ENCODE measurements at regions not wholly inside any gene's neighbourhood (a gene's known extent, or its start where the extent isn't known, plus 50 kb on each side); places are given as distances from the start of the nearest gene placed in this dataset.

- no peak for TF ChIP-seq ATF3 (IDR thresholded peaks at IDR 0.05)
- no peak for TF ChIP-seq RAD21 (IDR thresholded peaks at IDR 0.05)
- no peak for TF ChIP-seq YY1 (IDR thresholded peaks at IDR 0.05)
- no peak for TF ChIP-seq FOXA1 (IDR thresholded peaks at IDR 0.05)
- TF ChIP-seq RXRA (IDR thresholded peaks at IDR 0.05) = no peak
- no peak for TF ChIP-seq HNF4G (IDR thresholded peaks at IDR 0.05)
- no peak for TF ChIP-seq TAF1 (conservative IDR thresholded peaks at IDR 0.05)
These were observed 194.2 kb upstream of the NT5E start (continued) for GRCh38 chr6:85255661-85256060.

- no peaks in the 10 kb centered on the region for H3K27me3 ChIP-seq (ENCODE audit: control insufficient read depth in 4 of 4, insufficient read depth in 4 of 4, low read length in 3 of 4)
- H3K4me1 ChIP-seq (ENCODE audit: control insufficient read depth in 4 of 4, insufficient read depth in 4 of 4, low read length in 3 of 4) = no peaks in the 10 kb centered on the region
- H3K9ac ChIP-seq (ENCODE audit: low read depth in 1 of 2, low read length in 2 of 2) = no peak overlapping the region
- no peak overlapping the region for H3K4me3 ChIP-seq (ENCODE audit: low read depth in 1 of 3, low read length in 3 of 3)
- H3K9me3 ChIP-seq (ENCODE audit: control insufficient read depth in 4 of 4, low read length in 3 of 4) = peaks cover 0 to 7% (median 3%) of the 10 kb centered on the region in 4 donors
- H3K27ac ChIP-seq (ENCODE audit: low read depth in 1 of 2, low read length in 2 of 2) = no peak overlapping the region
- H3K36me3 ChIP-seq (ENCODE audit: control insufficient read depth in 4 of 4, insufficient read depth in 3 of 4, low read depth in 1 of 4, low read length in 3 of 4) = no peaks in the 10 kb centered on the region
- TF ChIP-seq SP1 (IDR thresholded peaks at IDR 0.05) = no peak
- no peak for TF ChIP-seq REST (IDR thresholded peaks at IDR 0.05)
- WGBS = 70% methylated on average over 2 of the region's 2 CpGs
- no peak for DNase-seq (ENCODE audit: low spot score)
These were observed 197.3 kb upstream of the NT5E start for GRCh38 chr6:85252552-85252951.

DNA sequence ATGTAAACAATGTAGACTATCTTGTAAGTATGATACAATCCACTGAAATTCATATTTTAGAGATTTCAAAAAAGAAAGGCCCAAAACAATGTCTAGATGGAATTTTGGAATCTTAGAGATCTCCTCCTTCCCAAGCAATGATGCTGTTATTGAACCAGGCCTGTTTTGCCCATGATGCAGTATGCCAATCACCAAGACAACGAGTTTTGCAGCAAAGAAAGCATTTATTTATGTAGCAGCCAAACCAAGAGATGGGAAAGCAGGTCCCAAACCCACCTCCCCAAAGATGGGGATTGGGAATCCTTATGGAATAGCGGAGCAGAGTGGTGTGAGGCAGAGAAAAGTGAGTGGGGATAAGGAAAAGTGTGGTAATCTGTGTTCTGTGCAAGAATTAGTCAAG is 197.8 kb upstream of the NT5E start:
- Histone ChIP-seq H3K27ac (ENCODE audit: low read depth in 1 of 2, low read length in 2 of 2) (no peak overlapping the region), H3K9ac (ENCODE audit: low read depth in 1 of 2, low read length in 2 of 2) (no peak overlapping the region), H3K4me3 (ENCODE audit: low read depth in 1 of 3, low read length in 3 of 3) (no peak overlapping the region), H3K27me3 (ENCODE audit: control insufficient read depth in 4 of 4, insufficient read depth in 4 of 4, low read length in 3 of 4) (no peaks in the 10 kb centered on the region), H3K4me1 (ENCODE audit: control insufficient read depth in 4 of 4, insufficient read depth in 4 of 4, low read length in 3 of 4) (no peaks in the 10 kb centered on the region), H3K9me3 (ENCODE audit: control insufficient read depth in 4 of 4, low read length in 3 of 4) (peaks cover 0 to 7% (median 3%) of the 10 kb centered on the region in 4 donors), H3K36me3 (ENCODE audit: control insufficient read depth in 4 of 4, insufficient read depth in 3 of 4, low read depth in 1 of 4, low read length in 3 of 4) (no peaks in the 10 kb centered on the region)
- TF ChIP-seq JUND (IDR thresholded peaks at IDR 0.05) = no peak
- no peak for TF ChIP-seq FOXA1 (IDR thresholded peaks at IDR 0.05)
- TF ChIP-seq CTCF (IDR thresholded peaks at IDR 0.05; ENCODE audit: low read depth, low read length, missing input control) = no peak
- TF ChIP-seq EGR1 (IDR thresholded peaks at IDR 0.05; ENCODE audit: low read depth in 2 of 2) = no peak
- no peak for TF ChIP-seq TAF1 (conservative IDR thresholded peaks at IDR 0.05)
- TF ChIP-seq NR2F2 (IDR thresholded peaks at IDR 0.05) = no peak
- no peak for TF ChIP-seq MAX (IDR thresholded peaks at IDR 0.05)
- TF ChIP-seq RXRA (IDR thresholded peaks at IDR 0.05) = no peak
- no peak for TF ChIP-seq GABPA (IDR thresholded peaks at IDR 0.05 in 1 of 2, conservative IDR thresholded peaks at IDR 0.05 in 1 of 2)
- TF ChIP-seq HNF4A (conservative IDR thresholded peaks at IDR 0.05) = no peak
- TF ChIP-seq YY1 (IDR thresholded peaks at IDR 0.05) = no peak
- TF ChIP-seq, protein P1, sequence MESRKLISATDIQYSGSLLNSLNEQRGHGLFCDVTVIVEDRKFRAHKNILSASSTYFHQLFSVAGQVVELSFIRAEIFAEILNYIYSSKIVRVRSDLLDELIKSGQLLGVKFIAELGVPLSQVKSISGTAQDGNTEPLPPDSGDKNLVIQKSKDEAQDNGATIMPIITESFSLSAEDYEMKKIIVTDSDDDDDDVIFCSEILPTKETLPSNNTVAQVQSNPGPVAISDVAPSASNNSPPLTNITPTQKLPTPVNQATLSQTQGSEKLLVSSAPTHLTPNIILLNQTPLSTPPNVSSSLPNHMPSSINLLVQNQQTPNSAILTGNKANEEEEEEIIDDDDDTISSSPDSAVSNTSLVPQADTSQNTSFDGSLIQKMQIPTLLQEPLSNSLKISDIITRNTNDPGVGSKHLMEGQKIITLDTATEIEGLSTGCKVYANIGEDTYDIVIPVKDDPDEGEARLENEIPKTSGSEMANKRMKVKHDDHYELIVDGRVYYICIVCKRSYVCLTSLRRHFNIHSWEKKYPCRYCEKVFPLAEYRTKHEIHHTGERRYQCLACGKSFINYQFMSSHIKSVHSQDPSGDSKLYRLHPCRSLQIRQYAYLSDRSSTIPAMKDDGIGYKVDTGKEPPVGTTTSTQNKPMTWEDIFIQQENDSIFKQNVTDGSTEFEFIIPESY (IDR thresholded peaks at IDR 0.05) = no peak
- TF ChIP-seq ATF3 (IDR thresholded peaks at IDR 0.05) = no peak
- no peak for TF ChIP-seq RAD21 (IDR thresholded peaks at IDR 0.05)
- DNase-seq (ENCODE audit: low spot score) = no peak
- WGBS = 53% methylated on average over 2 of the region's 2 CpGs
